ENCODE measurements at regions not wholly inside any gene's neighbourhood (a gene's known extent, or its start where the extent isn't known, plus 50 kb on each side); places are given as distances from the start of the nearest gene placed in this dataset.
"Not testable (repeated sequence)": the region's sequence is repeated elsewhere in the genome, so short reads cannot be mapped to it uniquely, and the experiment has no call there.

- Histone ChIP-seq H3K9me3 (no peaks in the 10 kb centered on the region), H3K4me3 (no peak overlapping the region), H3K36me3 (ENCODE audit: insufficient read depth in 1 of 2, low read depth in 1 of 2) (no peaks in the 10 kb centered on the region), H3K4me1 (no peaks in the 10 kb centered on the region), H3K27ac (no peak overlapping the region), H3K27me3 (ENCODE audit: insufficient read depth in 3 of 3, low read length in 2 of 3) (no peaks in the 10 kb centered on the region)
- no peak for TF ChIP-seq CTCF (IDR thresholded peaks at IDR 0.05)
- DNase-seq (no peak), ATAC-seq (no peak)
- 38 to 56% (median 45%) methylated on average over 2 of the region's 2 CpGs for WGBS, 3 donors
- intact Hi-C loops (cut with DNase I): no loop called here
These were observed 86.8 kb upstream of the CCDC71L start for GRCh38 chr7:106747804-106748203.

DNA sequence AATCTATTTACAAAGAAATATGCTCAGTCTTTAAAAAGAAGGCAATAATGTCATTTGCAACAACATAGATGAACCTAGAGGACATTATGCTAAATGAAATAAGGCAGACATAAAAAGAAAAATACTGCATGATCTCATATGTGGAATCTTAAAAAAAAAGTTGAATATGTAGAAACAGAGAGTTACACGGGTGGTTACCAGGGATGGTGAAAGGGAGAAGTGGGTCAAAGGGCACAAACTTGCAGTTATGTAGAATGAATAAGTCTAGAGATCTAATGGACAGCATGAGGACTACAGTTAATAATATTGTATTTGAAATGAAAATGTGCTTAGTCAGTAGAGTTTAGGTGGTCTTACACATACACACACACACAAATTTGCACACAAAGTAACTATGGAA is 88.2 kb upstream of the CCDC71L start:
- H3K27me3 ChIP-seq (ENCODE audit: insufficient read depth in 3 of 3, low read length in 2 of 3): no peaks in the 10 kb centered on the region
- intact Hi-C loops (cut with DNase I): no loop called here
- H3K4me1 ChIP-seq: no peaks in the 10 kb centered on the region
- no peaks in the 10 kb centered on the region for H3K36me3 ChIP-seq (ENCODE audit: insufficient read depth in 1 of 2, low read depth in 1 of 2)
- no peak for ATAC-seq
- no peaks in the 10 kb centered on the region for H3K9me3 ChIP-seq
- WGBS, 3 donors: 38 to 59% (median 54%) methylated on average over 1 of the region's 1 CpG
- no peak for TF ChIP-seq CTCF (IDR thresholded peaks at IDR 0.05)
- no peak for DNase-seq
- no peak overlapping the region for H3K4me3 ChIP-seq
- H3K27ac ChIP-seq: no peak overlapping the region

DNA sequence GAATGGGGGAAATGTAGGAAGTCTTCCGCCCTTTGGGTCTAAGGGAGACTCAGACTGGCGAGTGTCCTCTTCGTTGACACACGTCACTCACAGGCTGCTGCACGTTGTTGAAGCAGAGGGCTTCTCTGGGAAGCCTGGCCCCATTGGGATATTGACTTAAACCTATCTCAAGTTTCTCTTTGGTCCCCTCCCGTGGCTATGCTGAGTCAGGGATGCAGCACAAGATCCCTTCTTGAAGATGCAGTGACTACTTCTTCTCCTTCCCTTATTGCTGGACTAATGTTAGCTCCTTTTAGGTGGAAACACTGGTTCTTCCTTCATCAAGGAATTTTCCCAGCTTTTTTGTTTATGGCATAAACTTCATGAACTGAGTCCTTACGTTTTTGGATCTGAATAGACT is 89.8 kb upstream of the CCDC71L start:
- DNase-seq (no peak), ATAC-seq (no peak)
- Histone ChIP-seq H3K27me3 (ENCODE audit: insufficient read depth in 3 of 3, low read length in 2 of 3) (no peaks in the 10 kb centered on the region), H3K4me3 (no peak overlapping the region), H3K27ac (no peak overlapping the region), H3K4me1 (no peaks in the 10 kb centered on the region), H3K36me3 (ENCODE audit: insufficient read depth in 1 of 2, low read depth in 1 of 2) (no peaks in the 10 kb centered on the region), H3K9me3 (no peaks in the 10 kb centered on the region)
- 75 to 82% (median 76%) methylated on average over 7 of the region's 7 CpGs for WGBS, 3 donors
- intact Hi-C loops (cut with DNase I): no loop called here
- no peak for TF ChIP-seq CTCF (IDR thresholded peaks at IDR 0.05)

DNA sequence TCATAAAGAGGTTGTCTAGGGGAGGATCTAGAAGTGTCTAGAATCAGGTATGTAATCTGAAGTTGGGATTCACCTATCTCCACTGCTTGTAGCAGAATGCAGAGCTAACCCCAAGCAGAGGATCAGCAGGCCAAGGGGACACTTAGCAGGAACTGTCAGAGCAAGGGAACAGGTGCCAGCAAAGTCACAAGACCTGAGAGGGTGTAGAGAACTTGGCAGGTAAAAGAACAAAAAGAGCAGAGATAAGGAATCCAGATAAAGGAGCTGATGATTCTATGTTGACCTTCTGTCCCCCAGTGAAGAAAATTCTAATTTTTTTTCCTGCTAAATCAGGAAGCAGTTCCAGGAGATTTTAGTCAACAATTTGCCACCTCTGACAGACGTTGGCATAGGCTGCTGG is 91.4 kb upstream of the CCDC71L start:
- H3K36me3 ChIP-seq (ENCODE audit: insufficient read depth in 1 of 2, low read depth in 1 of 2): no peaks in the 10 kb centered on the region
- TF ChIP-seq CTCF (IDR thresholded peaks at IDR 0.05): no peak
- H3K4me1 ChIP-seq: no peaks in the 10 kb centered on the region
- DNase-seq: no peak
- no peaks in the 10 kb centered on the region for H3K27me3 ChIP-seq (ENCODE audit: insufficient read depth in 3 of 3, low read length in 2 of 3)
- H3K4me3 ChIP-seq: no peak overlapping the region
- intact Hi-C loops (cut with DNase I): no loop called here
- WGBS, 3 donors: 38 to 50% (median 46%) methylated on average over 1 of the region's 1 CpG
- no peaks in the 10 kb centered on the region for H3K9me3 ChIP-seq
- no peak overlapping the region for H3K27ac ChIP-seq
- ATAC-seq: no peak

- intact Hi-C loops (cut with DNase I): not testable (repeated sequence)
These were observed 94.1 kb upstream of the CCDC71L start for GRCh38 chr7:106755024-106755423.

More at GRCh38 chr7:106755024-106755423, 94.1 kb upstream of the CCDC71L start:
- not testable (repeated sequence) for H3K27ac ChIP-seq; H3K27me3 ChIP-seq (ENCODE audit: insufficient read depth in 3 of 3, low read length in 2 of 3); H3K9me3 ChIP-seq; ATAC-seq; H3K4me1 ChIP-seq; H3K36me3 ChIP-seq (ENCODE audit: insufficient read depth in 1 of 2, low read depth in 1 of 2); H3K4me3 ChIP-seq; DNase-seq
- 95 to 100% (median 97%) methylated on average over 3 of the region's 3 CpGs for WGBS, 3 donors
